Upper lobe of left lung (tissue), 6 donors: ENCODE measurements at regions not wholly inside any gene's neighbourhood (a gene's known extent, or its start where the extent isn't known, plus 50 kb on each side); places are given as distances from the start of the nearest gene placed in this dataset.

Source experiments
- ATAC-seq, 2 donors: fragments of 200-7000 bp; cut with Tn5 transposase; one replicate each; pipeline ENCODE4 v1.9.1; 2022; ENCODE audit warnings: mild to moderate bottlenecking in 2 of 2, moderate library complexity in 2 of 2; ENCODE audit not compliant: low FRiP score in 2 of 2
- DNase-seq, 2 donors: peaks; one replicate each; pipeline ENCODE4 v3.0.0-alpha.2; 2019 to 2020
- H3K27ac ChIP-seq, 4 donors: fragments of 200-600 bp; sonication (generic); one replicate each; pipeline ENCODE4 v1.5.1; 2016 to 2019
- H3K27me3 ChIP-seq, 4 donors: fragments of 200-600 bp; sonication (generic); one replicate each; pipeline ENCODE4 v1.5.1; 2017 to 2019
- H3K36me3 ChIP-seq, 4 donors: fragments of 200-600 bp; sonication (generic); one replicate each; pipeline ENCODE4 v1.5.1; 2016 to 2019
- H3K4me1 ChIP-seq, 4 donors: fragments of 200-600 bp; sonication (generic); one replicate each; pipeline ENCODE4 v1.5.1; 2018 to 2019
- H3K4me3 ChIP-seq, 4 donors: fragments of 200-600 bp; sonication (generic); one replicate each; pipeline ENCODE4 v1.5.1; 2017 to 2019; ENCODE audit warnings: mild to moderate bottlenecking in 2 of 4, moderate library complexity in 1 of 4
- H3K9me3 ChIP-seq, 4 donors: fragments of 200-600 bp; sonication (generic); one replicate each; pipeline ENCODE4 v1.5.1; 2018 to 2019
- EP300 ChIP-seq, 4 donors: sonication (generic); formaldehyde crosslinking; IDR thresholded peaks; one replicate each; pipeline ENCODE4 v1.5.1; 2017; ENCODE audit warnings: antibody characterized with exemption in 4 of 4, control low read depth in 2 of 4
- POLR2A ChIP-seq, 4 donors: fragments of 450-650 bp; IDR thresholded peaks; one replicate each; pipeline ENCODE4 v1.5.1; 2016 to 2017; ENCODE audit warnings: antibody characterized with exemption in 4 of 4, mild to moderate bottlenecking in 2 of 4
- POLR2AphosphoS5 ChIP-seq, 2 donors: sonication (generic); formaldehyde crosslinking; IDR thresholded peaks; one replicate each; pipeline ENCODE4 v1.5.1; 2017; ENCODE audit warnings: antibody characterized with exemption in 2 of 2
- WGBS, 2 donors: methylation state at CpG; one replicate each; pipeline ENCODE4 v1.1.5; 2017 to 2018; 5-methylcytosine and 5-hydroxymethylcytosine counted together
- TF ChIP-seq, protein P1 (sequence below), 6 experiments: fragments of 450-650 bp in 4 of 6; fragments of 200-600 bp in 2 of 6; sonication (generic) in 2 of 6; IDR thresholded peaks; one replicate each; pipeline ENCODE4 v1.5.1; 2016 to 2019; ENCODE audit warnings: antibody characterized with exemption in 6 of 6
- donor health status: DM: no; HTN: no; CAD: no; lungs with moderate emphysema.
- donor health status: DM: no; HTN: yes; CAD: no; lungs with severe emphysema.

DNA sequence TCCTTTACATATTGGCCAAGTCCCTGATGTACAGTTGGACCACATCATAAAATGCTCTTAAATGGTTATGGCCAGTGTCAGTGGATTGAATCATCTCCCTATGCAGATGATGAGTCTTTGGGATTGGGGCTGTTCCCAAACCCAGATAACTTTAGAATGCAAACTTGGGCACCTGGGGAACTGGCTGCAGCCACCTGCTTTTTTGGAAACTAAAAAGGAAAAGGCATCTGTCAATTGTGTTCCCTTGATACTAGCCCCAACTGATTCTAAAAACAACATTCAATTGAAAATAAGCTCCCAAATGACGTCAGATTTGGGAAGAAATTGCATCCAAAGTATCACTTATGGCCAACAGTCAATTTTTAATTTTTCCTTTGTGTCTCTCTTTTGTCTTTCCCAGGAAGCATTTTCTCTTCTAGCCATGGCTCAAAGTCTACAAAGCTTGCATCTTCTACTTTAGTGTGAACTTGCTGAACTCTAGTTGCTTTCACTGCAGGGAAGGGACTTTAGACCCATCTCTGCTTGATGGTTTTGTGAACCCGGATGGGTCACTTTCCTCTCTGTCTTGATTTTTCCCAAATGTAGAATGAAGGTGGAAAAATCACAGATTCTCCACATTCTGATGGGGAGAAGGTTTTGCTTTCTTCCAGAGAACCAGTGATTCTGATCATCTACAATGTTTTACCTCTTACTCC lies 402.3 kb upstream of the USP24 start:
- Histone ChIP-seq H3K4me1 (no peaks in the 10 kb centered on the region), H3K4me3 (no peak overlapping the region), H3K36me3 (no peaks in the 10 kb centered on the region), H3K27ac (no peak overlapping the region), H3K9me3 (no peaks in the 10 kb centered on the region), H3K27me3 (no peaks in the 10 kb centered on the region)
- ATAC-seq, result no peak
- TF ChIP-seq EP300 (IDR thresholded peaks at IDR 0.05) (no peak), POLR2A (IDR thresholded peaks at IDR 0.05) (no peak), POLR2AphosphoS5 (IDR thresholded peaks at IDR 0.05) (no peak)
- TF ChIP-seq, protein P1, sequence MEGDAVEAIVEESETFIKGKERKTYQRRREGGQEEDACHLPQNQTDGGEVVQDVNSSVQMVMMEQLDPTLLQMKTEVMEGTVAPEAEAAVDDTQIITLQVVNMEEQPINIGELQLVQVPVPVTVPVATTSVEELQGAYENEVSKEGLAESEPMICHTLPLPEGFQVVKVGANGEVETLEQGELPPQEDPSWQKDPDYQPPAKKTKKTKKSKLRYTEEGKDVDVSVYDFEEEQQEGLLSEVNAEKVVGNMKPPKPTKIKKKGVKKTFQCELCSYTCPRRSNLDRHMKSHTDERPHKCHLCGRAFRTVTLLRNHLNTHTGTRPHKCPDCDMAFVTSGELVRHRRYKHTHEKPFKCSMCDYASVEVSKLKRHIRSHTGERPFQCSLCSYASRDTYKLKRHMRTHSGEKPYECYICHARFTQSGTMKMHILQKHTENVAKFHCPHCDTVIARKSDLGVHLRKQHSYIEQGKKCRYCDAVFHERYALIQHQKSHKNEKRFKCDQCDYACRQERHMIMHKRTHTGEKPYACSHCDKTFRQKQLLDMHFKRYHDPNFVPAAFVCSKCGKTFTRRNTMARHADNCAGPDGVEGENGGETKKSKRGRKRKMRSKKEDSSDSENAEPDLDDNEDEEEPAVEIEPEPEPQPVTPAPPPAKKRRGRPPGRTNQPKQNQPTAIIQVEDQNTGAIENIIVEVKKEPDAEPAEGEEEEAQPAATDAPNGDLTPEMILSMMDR (IDR thresholded peaks at IDR 0.05), result no peak
- DNase-seq, result no peak
- 92% methylated on average over 2 of the region's 2 CpGs for WGBS, 2 donors

GRCh38 chr1:55612988-55613387 lies 397.8 kb upstream of the USP24 start:
- H3K9me3 ChIP-seq, result peaks cover 0 to 5% (median 0%) of the 10 kb centered on the region in 4 donors
- 81 to 82% methylated on average over 2 of the region's 2 CpGs for WGBS, 2 donors
- no peaks in the 10 kb centered on the region for H3K27me3 ChIP-seq
- H3K4me1 ChIP-seq, result no peaks in the 10 kb centered on the region
- H3K4me3 ChIP-seq, result no peak overlapping the region
- ATAC-seq, result no peak
- TF ChIP-seq, protein P1 (IDR thresholded peaks at IDR 0.05), result no peak
- H3K36me3 ChIP-seq, result no peaks in the 10 kb centered on the region
- DNase-seq, result no peak
- no peak overlapping the region for H3K27ac ChIP-seq

DNA sequence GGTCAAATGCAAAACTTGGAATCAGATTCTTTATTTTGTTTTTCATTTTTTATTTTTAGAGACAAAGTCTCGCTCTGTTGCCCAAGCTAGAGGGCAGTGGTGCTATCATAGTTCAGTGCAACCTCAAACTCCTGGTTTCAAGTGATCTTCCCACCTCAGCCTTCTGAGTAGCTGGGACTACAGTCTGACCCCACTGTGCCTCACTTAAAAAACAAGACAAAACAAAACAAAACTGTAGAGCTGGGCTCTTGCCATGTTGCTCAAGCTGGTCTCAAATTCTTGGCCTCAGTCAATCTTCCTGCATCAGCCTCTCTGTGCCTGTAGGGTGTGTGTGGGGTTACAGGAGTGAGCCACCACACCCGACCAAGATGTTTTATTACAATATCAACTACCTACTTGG lies 396.0 kb upstream of the USP24 start:
- no peak for DNase-seq
- WGBS, 2 donors, result 90 to 91% methylated on average over 2 of the region's 2 CpGs
- no peak overlapping the region for H3K27ac ChIP-seq
- ATAC-seq, result no peak
- H3K27me3 ChIP-seq, result no peaks in the 10 kb centered on the region
- no peaks in the 10 kb centered on the region for H3K36me3 ChIP-seq
- H3K9me3 ChIP-seq, result peaks cover 0 to 10% (median 0%) of the 10 kb centered on the region in 4 donors
- H3K4me3 ChIP-seq, result no peak overlapping the region
- no peaks in the 10 kb centered on the region for H3K4me1 ChIP-seq
- TF ChIP-seq POLR2AphosphoS5 (IDR thresholded peaks at IDR 0.05) (no peak), EP300 (IDR thresholded peaks at IDR 0.05) (no peak), POLR2A (IDR thresholded peaks at IDR 0.05) (no peak)
- TF ChIP-seq, protein P1 (IDR thresholded peaks at IDR 0.05), result no peak

- Histone ChIP-seq H3K9me3 (peaks cover 0 to 10% (median 0%) of the 10 kb centered on the region in 4 donors), H3K4me1 (no peaks in the 10 kb centered on the region), H3K4me3 (no peak overlapping the region), H3K27ac (no peak overlapping the region), H3K27me3 (no peaks in the 10 kb centered on the region), H3K36me3 (no peaks in the 10 kb centered on the region)
- ATAC-seq (no peak), DNase-seq (no peak)
- WGBS, 2 donors, result 68 to 69% methylated on average over 3 of the region's 3 CpGs
- TF ChIP-seq POLR2AphosphoS5 (IDR thresholded peaks at IDR 0.05), result no peak
- TF ChIP-seq, protein P1 (IDR thresholded peaks at IDR 0.05), result no peak
- no peak for TF ChIP-seq EP300 (IDR thresholded peaks at IDR 0.05)
- no peak for TF ChIP-seq POLR2A (IDR thresholded peaks at IDR 0.05)
Measured at GRCh38 chr1:55610203-55610602, 395.0 kb upstream of the USP24 start.

DNA sequence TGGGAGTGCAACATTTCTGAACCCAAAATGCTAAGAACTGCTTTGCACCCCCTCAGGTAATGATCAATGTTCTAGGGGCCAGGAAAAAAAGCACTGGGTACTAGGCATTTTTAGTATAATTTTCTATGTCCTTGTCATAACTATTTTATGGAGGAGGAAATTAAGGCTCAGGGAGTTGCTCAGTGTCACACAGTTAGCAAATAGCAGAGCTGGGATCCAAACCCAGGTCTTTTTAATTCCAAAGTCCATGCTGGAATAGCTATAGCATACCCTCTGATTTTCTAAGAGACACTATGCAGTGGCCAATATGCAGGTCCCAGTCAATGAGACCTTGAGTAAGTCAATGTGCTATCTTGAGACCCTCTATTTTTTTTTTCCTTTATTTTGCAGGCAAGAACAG lies 394.5 kb upstream of the USP24 start:
- no peak overlapping the region for H3K27ac ChIP-seq
- no peaks in the 10 kb centered on the region for H3K36me3 ChIP-seq
- no peak for TF ChIP-seq POLR2A (IDR thresholded peaks at IDR 0.05)
- TF ChIP-seq EP300 (IDR thresholded peaks at IDR 0.05), result no peak
- TF ChIP-seq, protein P1 (IDR thresholded peaks at IDR 0.05), result no peak
- TF ChIP-seq POLR2AphosphoS5 (IDR thresholded peaks at IDR 0.05), result no peak
- ATAC-seq (no peak), DNase-seq (no peak)
- no peak overlapping the region for H3K4me3 ChIP-seq
- peaks cover 0 to 10% (median 0%) of the 10 kb centered on the region in 4 donors for H3K9me3 ChIP-seq
- no peaks in the 10 kb centered on the region for H3K27me3 ChIP-seq
- H3K4me1 ChIP-seq, result no peaks in the 10 kb centered on the region
